ENCODE measurements at regions not wholly inside any gene's neighbourhood (a gene's known extent, or its start where the extent isn't known, plus 50 kb on each side); places are given as distances from the start of the nearest gene placed in this dataset.
"Not testable (repeated sequence)": the region's sequence is repeated elsewhere in the genome, so short reads cannot be mapped to it uniquely, and the experiment has no call there.

GRCh38 chr4:158958489-158959270, 144.2 kb upstream of the RAPGEF2 start:
- DNase-seq = no peak
- ATAC-seq (replicated peaks in 1 of 2) = no peak
- Mint-ChIP-seq H3K9me3 (peaks cover 0 to 2% of the 10 kb centered on the region in 2 donors), H3K27ac (no peak overlapping the region), H3K4me1 (ENCODE audit: low read depth) (no peaks in the 10 kb centered on the region), H3K4me3 (no peak overlapping the region), H3K27me3 (ENCODE audit: low read depth) (peaks cover 6% of the 10 kb centered on the region), H3K36me3 (ENCODE audit: insufficient read depth in 2 of 2) (no peaks in the 10 kb centered on the region)

GRCh38 chr4:158962393-158962792, 140.5 kb upstream of the RAPGEF2 start:
- Mint-ChIP-seq H3K27me3 (ENCODE audit: low read depth) (peaks cover 12% of the 10 kb centered on the region), H3K4me1 (ENCODE audit: low read depth) (no peaks in the 10 kb centered on the region), H3K4me3 (no peak overlapping the region), H3K9me3 (peaks cover 0 to 2% of the 10 kb centered on the region in 2 donors), H3K36me3 (ENCODE audit: insufficient read depth in 2 of 2) (no peaks in the 10 kb centered on the region), H3K27ac (no peak overlapping the region)
- DNase-seq (no peak), ATAC-seq (replicated peaks in 1 of 2) (no peak)

GRCh38 chr4:158963282-158963681, 139.6 kb upstream of the RAPGEF2 start:
- not testable (repeated sequence) for H3K4me3 Mint-ChIP-seq; ATAC-seq (replicated peaks in 1 of 2); DNase-seq; H3K36me3 Mint-ChIP-seq (ENCODE audit: insufficient read depth in 2 of 2); H3K9me3 Mint-ChIP-seq; H3K4me1 Mint-ChIP-seq (ENCODE audit: low read depth); H3K27ac Mint-ChIP-seq
- H3K27me3 Mint-ChIP-seq (ENCODE audit: low read depth) = peaks cover 12% of the 10 kb centered on the region

GRCh38 chr4:158964114-158964727, 138.7 kb upstream of the RAPGEF2 start:
- ATAC-seq (replicated peaks in 1 of 2) (no peak), DNase-seq (no peak)
- no peaks in the 10 kb centered on the region for H3K4me1 Mint-ChIP-seq (ENCODE audit: low read depth)
- H3K36me3 Mint-ChIP-seq (ENCODE audit: insufficient read depth in 2 of 2) = no peaks in the 10 kb centered on the region
- H3K4me3 Mint-ChIP-seq = no peak overlapping the region
- peaks cover 0 to 2% of the 10 kb centered on the region in 2 donors for H3K9me3 Mint-ChIP-seq
- no peak overlapping the region for H3K27ac Mint-ChIP-seq
- peaks cover 14% of the 10 kb centered on the region for H3K27me3 Mint-ChIP-seq (ENCODE audit: low read depth)

- Mint-ChIP-seq H3K36me3 (ENCODE audit: insufficient read depth in 2 of 2) (no peaks in the 10 kb centered on the region), H3K4me3 (no peak overlapping the region), H3K4me1 (ENCODE audit: low read depth) (no peaks in the 10 kb centered on the region), H3K27ac (no peak overlapping the region), H3K27me3 (ENCODE audit: low read depth) (peaks cover 19% of the 10 kb centered on the region), H3K9me3 (peaks cover 0 to 2% of the 10 kb centered on the region in 2 donors)
- DNase-seq = no peak
- ATAC-seq (replicated peaks in 1 of 2) = no peak
Observed at GRCh38 chr4:158964728-158965124, 138.2 kb upstream of the RAPGEF2 start.

GRCh38 chr4:158965226-158965625, 137.7 kb upstream of the RAPGEF2 start:
- no peaks in the 10 kb centered on the region for H3K36me3 Mint-ChIP-seq (ENCODE audit: insufficient read depth in 2 of 2)
- H3K4me3 Mint-ChIP-seq = no peak overlapping the region
- ATAC-seq (replicated peaks in 1 of 2) = no peak
- no peak for DNase-seq
- peaks cover 0 to 2% of the 10 kb centered on the region in 2 donors for H3K9me3 Mint-ChIP-seq
- H3K27ac Mint-ChIP-seq = no peak overlapping the region
- H3K4me1 Mint-ChIP-seq (ENCODE audit: low read depth) = no peaks in the 10 kb centered on the region
- H3K27me3 Mint-ChIP-seq (ENCODE audit: low read depth) = peaks cover 22% of the 10 kb centered on the region

- no peak for ATAC-seq (replicated peaks in 1 of 2)
- Mint-ChIP-seq H3K27ac (no peak overlapping the region), H3K36me3 (ENCODE audit: insufficient read depth in 2 of 2) (no peaks in the 10 kb centered on the region), H3K9me3 (peaks cover 0 to 2% of the 10 kb centered on the region in 2 donors), H3K27me3 (ENCODE audit: low read depth) (peaks cover 20% of the 10 kb centered on the region), H3K4me3 (no peak overlapping the region), H3K4me1 (ENCODE audit: low read depth) (no peaks in the 10 kb centered on the region)
- DNase-seq = no peak
Observed at GRCh38 chr4:158966091-158966490, 136.8 kb upstream of the RAPGEF2 start.

GRCh38 chr4:158968961-158969360, 133.9 kb upstream of the RAPGEF2 start:
- H3K9me3 Mint-ChIP-seq = peaks cover 0 to 2% of the 10 kb centered on the region in 2 donors
- no peaks in the 10 kb centered on the region for H3K4me1 Mint-ChIP-seq (ENCODE audit: low read depth)
- no peak for ATAC-seq (replicated peaks in 1 of 2)
- no peak overlapping the region for H3K27ac Mint-ChIP-seq
- H3K4me3 Mint-ChIP-seq = no peak overlapping the region
- no peak for DNase-seq
- peaks cover 16% of the 10 kb centered on the region for H3K27me3 Mint-ChIP-seq (ENCODE audit: low read depth)
- H3K36me3 Mint-ChIP-seq (ENCODE audit: insufficient read depth in 2 of 2) = no peaks in the 10 kb centered on the region

- H3K36me3 Mint-ChIP-seq (ENCODE audit: insufficient read depth in 2 of 2) = no peaks in the 10 kb centered on the region
- no peak overlapping the region for H3K4me3 Mint-ChIP-seq
- peaks cover 10% of the 10 kb centered on the region for H3K27me3 Mint-ChIP-seq (ENCODE audit: low read depth)
- ATAC-seq (replicated peaks in 1 of 2) = no peak
- DNase-seq = no peak
- H3K4me1 Mint-ChIP-seq (ENCODE audit: low read depth) = no peaks in the 10 kb centered on the region
- no peak overlapping the region for H3K27ac Mint-ChIP-seq
- H3K9me3 Mint-ChIP-seq = no peaks in the 10 kb centered on the region
Observed at GRCh38 chr4:158970812-158971211, 132.1 kb upstream of the RAPGEF2 start.

GRCh38 chr4:158974438-158974837, 128.4 kb upstream of the RAPGEF2 start:
- not testable (repeated sequence) for H3K36me3 Mint-ChIP-seq (ENCODE audit: insufficient read depth in 2 of 2); H3K27ac Mint-ChIP-seq; H3K4me3 Mint-ChIP-seq; ATAC-seq (replicated peaks in 1 of 2); H3K9me3 Mint-ChIP-seq; DNase-seq; H3K4me1 Mint-ChIP-seq (ENCODE audit: low read depth)
- peaks cover 13% of the 10 kb centered on the region for H3K27me3 Mint-ChIP-seq (ENCODE audit: low read depth)

GRCh38 chr4:158980711-158981110, 122.2 kb upstream of the RAPGEF2 start:
- H3K27ac Mint-ChIP-seq; ATAC-seq (replicated peaks in 1 of 2); H3K4me3 Mint-ChIP-seq; H3K4me1 Mint-ChIP-seq (ENCODE audit: low read depth); DNase-seq; H3K36me3 Mint-ChIP-seq (ENCODE audit: insufficient read depth in 2 of 2): not testable (repeated sequence)
- H3K27me3 Mint-ChIP-seq (ENCODE audit: low read depth) = peaks cover 25% of the 10 kb centered on the region
- peaks cover 5 to 11% of the 10 kb centered on the region in 2 donors for H3K9me3 Mint-ChIP-seq

GRCh38 chr4:158991534-158992155, 111.2 kb upstream of the RAPGEF2 start:
- Mint-ChIP-seq H3K4me3 (no peak overlapping the region), H3K4me1 (ENCODE audit: low read depth) (no peaks in the 10 kb centered on the region), H3K27me3 (ENCODE audit: low read depth) (peaks cover 16% of the 10 kb centered on the region), H3K9me3 (peaks cover 6 to 8% of the 10 kb centered on the region in 2 donors), H3K36me3 (ENCODE audit: insufficient read depth in 2 of 2) (no peaks in the 10 kb centered on the region), H3K27ac (no peak overlapping the region)
- no peak for ATAC-seq (replicated peaks in 1 of 2)
- no peak for DNase-seq

GRCh38 chr4:158993891-158994290, 109.0 kb upstream of the RAPGEF2 start:
- H3K9me3 Mint-ChIP-seq = peaks cover 1 to 3% of the 10 kb centered on the region in 2 donors
- DNase-seq (no peak), ATAC-seq (replicated peaks in 1 of 2) (no peak)
- no peaks in the 10 kb centered on the region for H3K36me3 Mint-ChIP-seq (ENCODE audit: insufficient read depth in 2 of 2)
- H3K27ac Mint-ChIP-seq = no peak overlapping the region
- H3K27me3 Mint-ChIP-seq (ENCODE audit: low read depth) = peaks cover 16% of the 10 kb centered on the region
- H3K4me3 Mint-ChIP-seq = no peak overlapping the region
- no peaks in the 10 kb centered on the region for H3K4me1 Mint-ChIP-seq (ENCODE audit: low read depth)

Data from activated T-cell treated with anti-CD3 and anti-CD28 coated beads, Interleukin-2, amount 50 U/mL, for 72 hours (primary cell).